Epithelial cell of proximal tubule (primary cell): ENCODE measurements at regions not wholly inside any gene's neighbourhood (a gene's known extent, or its start where the extent isn't known, plus 50 kb on each side); places are given as distances from the start of the nearest gene placed in this dataset.

Experiments
- DNase-seq: peaks from one replicate; pipeline ENCODE4 v3.0.0-alpha.2; 2011; ENCODE audit warnings: low read depth
- H3K4me3 ChIP-seq: 2 replicates; pipeline ENCODE4 v1.5.1; 2011; ENCODE audit warnings: low read depth, mild to moderate bottlenecking, low read length
- TF ChIP-seq, protein P1 (sequence below): conservative IDR thresholded peaks from 2 replicates; pipeline ENCODE4 v1.5.1; 2012; ENCODE audit warnings: low read depth, mild to moderate bottlenecking, low read length

DNA sequence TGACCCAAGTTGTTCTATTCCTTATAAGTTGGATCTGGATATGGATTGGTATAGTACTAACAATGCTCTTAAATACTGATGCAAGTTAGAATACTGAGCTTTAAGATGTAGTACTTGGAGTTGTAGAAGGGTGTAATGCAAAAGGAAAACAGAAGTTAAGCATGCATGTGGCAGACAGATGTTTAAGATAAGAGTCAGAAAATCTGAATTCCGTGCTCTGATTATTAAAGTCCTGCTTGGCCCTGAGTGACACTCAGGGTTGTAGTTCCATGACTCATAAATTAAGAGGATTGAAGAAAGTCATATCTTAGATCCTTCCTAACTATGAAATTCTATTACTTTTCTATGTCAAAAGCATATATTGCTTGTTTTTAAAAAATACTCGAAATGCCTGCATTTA is 250.6 kb downstream of the RPRM start:
- DNase-seq: no peak
- no peak overlapping the region for H3K4me3 ChIP-seq
- TF ChIP-seq, protein P1, sequence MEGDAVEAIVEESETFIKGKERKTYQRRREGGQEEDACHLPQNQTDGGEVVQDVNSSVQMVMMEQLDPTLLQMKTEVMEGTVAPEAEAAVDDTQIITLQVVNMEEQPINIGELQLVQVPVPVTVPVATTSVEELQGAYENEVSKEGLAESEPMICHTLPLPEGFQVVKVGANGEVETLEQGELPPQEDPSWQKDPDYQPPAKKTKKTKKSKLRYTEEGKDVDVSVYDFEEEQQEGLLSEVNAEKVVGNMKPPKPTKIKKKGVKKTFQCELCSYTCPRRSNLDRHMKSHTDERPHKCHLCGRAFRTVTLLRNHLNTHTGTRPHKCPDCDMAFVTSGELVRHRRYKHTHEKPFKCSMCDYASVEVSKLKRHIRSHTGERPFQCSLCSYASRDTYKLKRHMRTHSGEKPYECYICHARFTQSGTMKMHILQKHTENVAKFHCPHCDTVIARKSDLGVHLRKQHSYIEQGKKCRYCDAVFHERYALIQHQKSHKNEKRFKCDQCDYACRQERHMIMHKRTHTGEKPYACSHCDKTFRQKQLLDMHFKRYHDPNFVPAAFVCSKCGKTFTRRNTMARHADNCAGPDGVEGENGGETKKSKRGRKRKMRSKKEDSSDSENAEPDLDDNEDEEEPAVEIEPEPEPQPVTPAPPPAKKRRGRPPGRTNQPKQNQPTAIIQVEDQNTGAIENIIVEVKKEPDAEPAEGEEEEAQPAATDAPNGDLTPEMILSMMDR: no peak

DNA sequence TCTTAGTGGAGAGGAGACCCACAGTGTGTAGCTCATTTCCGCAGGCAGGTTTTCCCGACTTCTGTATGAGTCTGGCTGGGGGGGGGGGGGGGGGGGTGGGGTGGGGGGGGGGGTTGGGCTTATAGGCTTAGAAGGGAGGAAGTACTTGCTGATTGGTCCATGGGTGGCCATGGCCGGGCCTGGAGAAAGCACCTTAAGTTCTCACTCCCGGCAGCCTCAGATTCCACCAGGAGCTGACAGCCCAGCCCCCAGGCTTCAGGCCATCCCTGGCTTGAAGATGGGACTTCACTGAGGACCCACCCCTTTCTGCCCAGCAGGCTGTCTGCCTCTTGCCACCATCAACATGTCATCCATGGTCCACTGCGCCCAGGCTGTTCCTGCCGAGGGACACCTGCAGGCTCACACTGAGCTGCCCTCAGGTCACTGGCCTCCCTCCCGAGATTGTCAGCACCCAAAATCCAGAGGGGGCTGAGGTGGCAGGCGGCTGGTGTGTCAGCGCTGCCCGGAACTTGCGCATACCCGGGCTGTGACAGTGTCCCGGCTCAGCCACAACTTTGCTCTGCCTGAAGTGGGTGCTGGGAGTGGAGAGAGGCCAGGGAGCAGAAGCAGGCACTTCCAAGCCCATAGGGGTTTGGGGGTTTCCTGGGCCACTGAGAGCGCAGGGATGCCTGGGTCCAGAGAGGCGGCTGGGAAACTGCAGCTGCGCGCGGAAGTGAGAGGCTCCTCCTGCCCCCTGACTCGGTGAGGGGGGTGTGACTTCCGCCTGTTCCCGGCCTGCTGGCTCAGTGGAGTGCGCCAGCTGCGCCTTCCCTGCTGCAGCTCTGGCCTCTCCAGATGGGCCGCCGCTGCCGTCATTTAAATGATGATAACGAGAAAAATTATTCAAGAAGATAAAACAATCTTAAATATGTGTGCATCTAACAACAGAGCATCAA is 256.1 kb downstream of the RPRM start:
- DNase-seq: no peak
- no peak overlapping the region for H3K4me3 ChIP-seq
- TF ChIP-seq, protein P1: no peak

DNA sequence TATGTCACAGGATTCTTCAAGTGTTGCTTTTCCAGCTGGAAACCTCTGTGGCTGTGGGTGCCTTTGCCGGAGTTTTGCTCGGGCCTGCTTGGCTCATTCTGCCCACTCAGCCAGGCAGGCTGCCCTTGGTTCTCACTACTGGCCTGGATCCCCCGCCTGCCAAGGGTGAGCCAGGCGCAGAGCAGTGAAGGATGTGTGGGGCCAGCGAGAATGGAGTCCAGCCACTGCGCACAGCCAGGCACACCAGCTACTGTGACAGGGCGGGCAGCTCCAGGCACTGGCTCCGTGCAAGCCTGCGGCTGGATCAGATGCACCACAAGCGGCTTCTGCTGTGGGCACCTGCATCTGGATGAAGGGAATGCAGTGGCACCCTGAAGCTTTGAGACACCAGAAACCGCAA is 257.1 kb downstream of the RPRM start:
- TF ChIP-seq, protein P1: no peak
- no peak overlapping the region for H3K4me3 ChIP-seq
- no peak for DNase-seq

DNA sequence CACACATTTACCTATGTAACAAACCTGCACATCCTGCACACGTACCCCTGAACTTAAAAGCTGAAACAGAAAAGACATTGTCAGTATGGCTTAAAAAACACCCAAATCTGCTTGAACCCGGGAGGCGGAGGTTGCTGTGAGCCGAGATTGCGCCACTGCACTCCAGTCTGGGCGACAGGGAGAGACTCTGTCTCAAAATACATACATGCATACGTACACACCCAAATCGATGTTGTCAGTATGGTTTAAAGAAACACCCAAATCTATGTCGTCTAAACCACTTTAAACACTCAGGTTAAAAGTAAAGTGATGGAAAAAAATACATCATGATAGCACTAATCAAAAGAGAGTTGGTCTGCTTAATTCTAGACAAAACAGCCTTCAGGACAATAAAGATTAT is 257.5 kb downstream of the RPRM start:
- no peak for DNase-seq
- TF ChIP-seq, protein P1: no peak
- no peak overlapping the region for H3K4me3 ChIP-seq

DNA sequence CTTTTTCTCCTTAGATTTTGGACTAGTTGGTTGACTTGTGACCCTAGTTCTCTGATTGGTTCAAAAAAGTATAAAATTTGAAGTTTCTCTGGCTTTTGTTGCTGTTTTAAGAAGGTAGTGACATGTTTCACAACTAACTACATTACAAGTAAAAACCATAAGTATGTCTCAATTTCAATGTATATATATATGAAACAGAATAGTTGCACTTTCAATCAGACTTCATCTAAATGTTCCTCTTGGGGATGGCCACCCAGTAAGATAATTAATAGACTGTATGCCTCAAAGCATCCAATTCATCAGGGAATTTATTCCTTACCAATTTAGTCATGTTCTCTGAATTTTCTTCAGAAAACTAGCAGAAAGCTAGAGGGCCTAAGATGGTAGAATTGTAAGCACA is 259.7 kb downstream of the RPRM start:
- TF ChIP-seq, protein P1: no peak
- no peak overlapping the region for H3K4me3 ChIP-seq
- DNase-seq: no peak

DNA sequence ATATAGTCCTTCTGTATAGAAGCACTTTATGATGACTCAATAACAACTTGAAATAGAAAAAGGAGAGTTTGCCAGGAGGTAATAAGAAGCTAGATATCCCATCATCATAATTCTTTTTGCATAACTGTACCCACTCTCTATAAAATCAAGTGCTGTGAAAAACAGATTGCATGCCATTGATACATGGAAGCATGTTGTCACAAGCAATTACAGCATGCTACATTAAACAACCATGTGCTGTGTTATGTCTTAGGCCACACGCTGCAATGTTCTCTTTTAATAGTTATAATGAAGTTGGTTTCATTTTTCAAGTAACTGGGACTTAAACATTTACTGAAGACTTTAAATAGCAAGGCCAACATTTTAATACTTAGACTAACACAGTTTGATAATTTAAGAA is 264.2 kb downstream of the RPRM start:
- no peak for DNase-seq
- TF ChIP-seq, protein P1: no peak
- no peak overlapping the region for H3K4me3 ChIP-seq

DNA sequence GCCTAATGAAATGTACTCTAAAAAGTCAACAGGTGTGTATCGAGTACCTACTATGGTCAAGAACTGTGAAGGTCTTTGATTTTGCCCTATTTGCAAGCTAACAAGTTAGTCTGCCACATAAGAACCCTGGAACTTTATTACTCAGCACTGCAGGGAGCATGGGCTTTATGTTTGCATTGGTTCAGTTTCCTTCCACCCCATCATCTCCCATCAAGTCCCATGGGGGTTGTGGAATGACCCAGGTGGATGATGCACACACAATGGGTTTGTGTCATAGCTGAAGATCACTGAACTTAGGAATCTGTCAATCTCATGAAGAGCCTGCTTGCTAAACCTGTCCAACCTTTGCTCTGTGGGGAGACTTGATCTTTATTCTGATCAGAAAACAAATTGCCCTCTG is 265.5 kb downstream of the RPRM start:
- DNase-seq: no peak
- TF ChIP-seq, protein P1: no peak
- H3K4me3 ChIP-seq: no peak overlapping the region
